ENCODE measurements at regions not wholly inside any gene's neighbourhood (a gene's known extent, or its start where the extent isn't known, plus 50 kb on each side); places are given as distances from the start of the nearest gene placed in this dataset.

DNA sequence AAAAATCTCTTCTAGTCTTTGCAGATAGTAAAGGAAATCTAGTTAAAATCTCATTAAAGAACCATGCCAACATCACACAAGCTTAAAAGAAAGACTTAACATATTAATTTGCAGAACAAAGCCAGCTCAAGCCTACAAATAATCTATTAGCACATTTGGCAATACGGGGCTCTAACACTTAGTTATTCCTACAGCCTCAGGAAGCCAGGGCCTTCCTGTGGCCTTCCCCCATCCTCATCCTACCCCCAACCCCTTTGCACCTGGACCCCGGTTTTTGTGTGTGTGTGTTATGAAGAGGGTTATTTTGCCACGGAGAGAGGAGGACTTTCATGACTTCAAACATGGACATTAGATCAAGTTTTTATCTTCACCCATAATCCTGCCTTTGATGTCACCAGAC, 64.6 kb downstream of the FOXB2 start:
- DNase-seq (ENCODE audit: low spot score), result no peak

DNA sequence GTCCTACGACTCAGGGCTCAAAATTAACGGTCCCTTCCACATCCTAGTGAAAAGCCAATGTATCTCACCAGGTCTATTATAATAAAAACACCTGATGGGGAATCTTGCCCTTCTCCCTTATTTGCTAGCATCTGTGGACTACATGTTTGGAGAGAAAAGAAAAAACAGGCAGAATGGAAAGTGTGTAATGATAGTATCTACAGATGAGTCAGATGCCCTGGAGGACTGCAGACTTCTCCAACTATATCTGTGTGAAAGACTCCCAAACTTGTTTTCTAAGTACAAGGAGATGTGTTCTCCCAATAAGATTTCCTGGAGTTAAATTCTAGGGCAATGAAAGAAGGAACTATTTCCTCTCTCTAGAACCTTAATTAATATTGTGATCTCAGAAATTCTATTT, 66.0 kb downstream of the FOXB2 start:
- DNase-seq (ENCODE audit: low spot score), result no peak

DNA sequence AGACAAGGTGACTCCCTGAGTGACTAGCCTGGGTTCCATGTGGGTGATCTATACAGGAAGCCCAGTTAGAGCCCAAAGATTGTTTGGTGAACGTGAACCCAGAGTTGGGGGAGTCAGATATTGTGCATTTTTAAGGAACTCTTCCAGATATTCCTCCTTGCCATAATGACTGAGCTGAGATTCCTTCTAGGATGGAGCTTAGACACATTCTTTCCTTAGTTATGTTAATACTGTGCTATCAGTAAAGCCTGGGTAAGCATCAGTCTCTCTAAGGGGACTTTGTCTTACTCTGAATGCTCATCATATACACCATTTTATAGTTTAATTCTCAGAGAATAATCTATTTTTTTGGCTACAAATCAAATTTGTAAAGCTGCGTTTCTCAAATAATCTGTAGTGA, 68.1 kb downstream of the FOXB2 start:
- DNase-seq (ENCODE audit: low spot score), result no peak

GRCh38 chr9:77092536-77092935, 73.1 kb downstream of the FOXB2 start:
- peak; percentile 13 for DNase-seq (ENCODE audit: low spot score)

GRCh38 chr9:77094150-77094549, 74.7 kb downstream of the FOXB2 start:
- DNase-seq (ENCODE audit: low spot score), result no peak

GRCh38 chr9:77097335-77097734, 77.9 kb downstream of the FOXB2 start:
- DNase-seq (ENCODE audit: low spot score), result no peak

- DNase-seq (ENCODE audit: low spot score), result no peak
These were observed 77.9 kb upstream of the VPS13A start for GRCh38 chr9:77099388-77099787.

DNA sequence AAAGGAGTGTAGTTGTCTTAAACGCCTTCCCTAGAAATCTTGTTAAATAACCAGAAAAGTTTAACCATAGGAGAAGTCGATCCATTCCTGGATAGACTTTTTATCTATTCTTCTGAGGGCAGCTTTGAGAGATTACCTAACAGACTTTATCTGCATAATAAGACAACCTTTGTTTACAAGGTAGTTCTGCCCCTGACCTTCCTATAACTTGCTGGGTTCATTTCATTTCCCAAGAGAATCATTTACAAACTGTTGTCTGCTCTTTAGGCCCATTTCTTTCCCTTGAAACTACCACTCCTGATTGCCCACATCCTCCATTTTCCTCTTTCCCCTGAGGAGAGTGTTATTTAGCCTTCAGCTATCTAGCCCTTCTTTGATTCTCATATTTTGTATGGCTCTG, 65.9 kb upstream of the VPS13A start:
- DNase-seq (ENCODE audit: low spot score), result no peak

DNA sequence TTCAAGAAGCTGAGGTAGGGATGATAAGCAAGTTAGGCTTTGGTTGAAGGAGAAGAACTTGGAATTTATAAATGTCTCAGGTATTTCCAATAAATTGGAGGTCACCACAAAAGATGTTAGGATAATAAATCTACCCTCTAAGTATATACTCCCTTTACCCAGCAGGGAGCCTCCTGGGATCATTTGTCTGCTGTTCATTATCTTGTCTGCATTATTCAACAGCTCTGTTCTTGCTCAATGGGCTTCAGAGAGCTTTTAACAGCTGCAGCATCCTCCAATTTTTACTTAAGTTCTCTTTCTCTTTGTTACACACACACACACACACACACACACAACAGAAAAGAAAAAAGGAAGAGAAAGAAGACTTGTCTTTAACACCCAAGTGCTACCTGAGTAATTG, 51.7 kb upstream of the VPS13A start:
- DNase-seq (ENCODE audit: low spot score), result no peak

- DNase-seq (ENCODE audit: low spot score), result no peak
These were observed 50.3 kb upstream of the VPS13A start for GRCh38 chr9:77127071-77127470.

Measured in AG20443 (cell line).